ENCODE measurements at regions not wholly inside any gene's neighbourhood (a gene's known extent, or its start where the extent isn't known, plus 50 kb on each side); places are given as distances from the start of the nearest gene placed in this dataset.

DNA sequence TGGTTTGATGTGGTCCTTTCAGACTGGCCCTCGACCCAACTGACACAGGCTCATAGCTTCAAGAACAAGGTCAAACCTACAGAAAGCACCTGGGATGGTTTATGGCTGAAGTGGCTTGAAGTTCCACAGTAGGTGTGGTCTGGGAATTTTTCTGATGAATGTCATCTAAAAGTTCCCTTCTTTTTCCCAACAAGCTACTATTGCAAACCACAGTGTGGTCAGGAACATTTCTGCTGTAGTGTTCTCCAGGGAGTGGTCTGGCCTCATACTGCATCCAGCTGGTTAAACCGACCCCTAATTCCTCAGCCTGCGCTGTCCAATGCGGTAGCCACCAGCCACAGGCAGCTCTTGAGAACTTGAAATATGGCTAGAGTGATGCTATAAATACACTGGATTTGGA lies 92.7 kb downstream of the FAM124B start:
- peaks cover 14 to 26% of the 10 kb centered on the region in 2 donors for H3K27me3 Mint-ChIP-seq
- ATAC-seq (replicated peaks in 1 of 4) (no peak), DNase-seq (no peak)
- no peaks in the 10 kb centered on the region for H3K36me3 Mint-ChIP-seq
- no peak overlapping the region for H3K27ac ChIP-seq (ENCODE audit: low read length)
- no peak overlapping the region for H3K4me3 ChIP-seq (ENCODE audit: control insufficient read depth in 1 of 2, extremely low read depth in 1 of 2, low read length in 1 of 2)
- H3K4me3 Mint-ChIP-seq = no peak overlapping the region
- H3K36me3 ChIP-seq (ENCODE audit: control insufficient read depth in 2 of 2, extremely low read depth in 1 of 2, insufficient read depth in 1 of 2, low read length in 1 of 2) = no peaks in the 10 kb centered on the region
- no peaks in the 10 kb centered on the region for H3K9me3 Mint-ChIP-seq
- no peaks in the 10 kb centered on the region for H3K4me1 ChIP-seq (ENCODE audit: control insufficient read depth in 1 of 2, extremely low read depth in 1 of 2, insufficient read depth in 2 of 2, low read length in 2 of 2)
- ChIA-PET CTCF (interaction anchor here in 1 of 2 donors (0.7 kb wide), 1 partner anchor 316 kb away, joined by 4 read pairs; no protein-coding TSS in a partner anchor), POLR2A (no interaction called here)
- no peaks in the 10 kb centered on the region for H3K4me1 Mint-ChIP-seq
- no peak overlapping the region for H3K27ac Mint-ChIP-seq
- 92% methylated on average over 2 of the region's 4 CpGs for WGBS (ENCODE audit: insufficient coverage)
- peaks cover 2 to 15% of the 10 kb centered on the region in 2 experiments for H3K27me3 ChIP-seq (replicated peaks in 1 of 2; ENCODE audit: control insufficient read depth in 2 of 2, extremely low read depth in 1 of 2, insufficient read depth in 2 of 2, low read length in 1 of 2)
- no peaks in the 10 kb centered on the region for H3K9me3 ChIP-seq

DNA sequence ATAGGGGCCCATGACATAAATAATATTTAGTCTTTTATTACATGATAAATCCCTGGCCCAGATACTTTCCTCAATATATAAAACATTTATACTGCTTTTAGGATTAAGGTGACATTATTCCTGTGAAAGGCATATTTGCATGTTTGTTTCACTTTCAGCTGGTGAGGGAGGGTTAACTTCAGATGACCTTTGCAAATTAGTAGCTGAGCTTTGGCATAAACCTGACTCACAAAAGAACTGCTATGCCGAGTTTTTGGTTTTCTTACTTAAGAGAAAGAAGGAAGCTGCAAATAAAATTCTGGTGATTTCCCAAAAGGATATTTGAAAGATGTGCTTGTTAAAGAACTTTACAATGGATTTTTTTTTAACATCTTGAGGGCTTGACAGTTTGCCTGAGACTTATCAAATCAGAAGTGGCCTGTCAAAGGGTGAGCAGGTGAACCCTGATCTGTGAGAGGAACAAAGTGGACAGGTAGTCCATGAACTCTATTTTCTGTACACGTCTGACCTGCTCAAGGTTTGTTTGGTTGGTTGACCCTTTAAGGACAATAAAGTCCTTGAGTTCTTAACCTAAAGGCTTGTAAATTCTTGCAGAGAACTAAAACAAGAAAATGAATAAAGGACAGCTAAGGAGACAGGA lies 93.5 kb downstream of the FAM124B start:
- Mint-ChIP-seq H3K27me3 (peaks cover 12 to 26% of the 10 kb centered on the region in 2 donors), H3K4me3 (no peak overlapping the region), H3K4me1 (no peaks in the 10 kb centered on the region), H3K27ac (no peak overlapping the region), H3K9me3 (no peaks in the 10 kb centered on the region), H3K36me3 (no peaks in the 10 kb centered on the region)
- DNase-seq (no peak), ATAC-seq (replicated peaks in 1 of 4) (no peak)
- ChIA-PET POLR2A (no interaction called here), CTCF (no interaction called here)
- Histone ChIP-seq H3K9me3 (no peaks in the 10 kb centered on the region), H3K27me3 (replicated peaks in 1 of 2; ENCODE audit: control insufficient read depth in 2 of 2, extremely low read depth in 1 of 2, insufficient read depth in 2 of 2, low read length in 1 of 2) (peaks cover 0 to 15% of the 10 kb centered on the region in 2 experiments), H3K4me1 (ENCODE audit: control insufficient read depth in 1 of 2, extremely low read depth in 1 of 2, insufficient read depth in 2 of 2, low read length in 2 of 2) (no peaks in the 10 kb centered on the region), H3K36me3 (ENCODE audit: control insufficient read depth in 2 of 2, extremely low read depth in 1 of 2, insufficient read depth in 1 of 2, low read length in 1 of 2) (no peaks in the 10 kb centered on the region), H3K4me3 (ENCODE audit: control insufficient read depth in 1 of 2, extremely low read depth in 1 of 2, low read length in 1 of 2) (no peak overlapping the region), H3K27ac (ENCODE audit: low read length) (no peak overlapping the region)
- WGBS (ENCODE audit: insufficient coverage) = 48% methylated on average over 2 of the region's 2 CpGs

DNA sequence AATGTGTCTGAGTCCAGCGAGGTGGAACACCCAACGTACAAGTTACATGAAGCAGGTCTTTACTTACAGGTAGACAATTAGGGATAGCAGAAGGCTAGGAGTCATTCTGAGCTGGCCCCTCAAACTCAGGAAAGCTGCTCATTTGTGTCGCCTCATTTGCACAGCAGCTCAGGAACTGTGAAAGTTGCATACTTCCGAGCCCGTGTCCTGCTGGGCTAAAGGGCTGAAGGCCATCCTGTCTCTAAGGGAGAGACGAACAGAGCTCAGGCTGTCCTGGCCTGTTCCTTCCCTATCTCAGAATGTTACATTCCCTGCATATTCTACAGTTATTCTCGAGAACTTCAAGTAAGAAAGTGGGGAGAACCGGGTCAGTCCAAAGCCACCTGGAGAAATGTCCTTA lies 99.0 kb downstream of the FAM124B start:
- whole genome bisulfite sequencing (ENCODE audit: insufficient coverage) = 94% methylated on average over 6 of the region's 8 CpGs
- CTCF ChIA-PET = no interaction called here
- ATAC-seq (replicated peaks in 1 of 4) (no peak), DNase-seq (no peak)
- no peak overlapping the region for H3K4me3 Mint-ChIP-seq
- POLR2A ChIA-PET = no interaction called here
- H3K27ac Mint-ChIP-seq = no peak overlapping the region
- no peaks in the 10 kb centered on the region for H3K9me3 Mint-ChIP-seq
- peaks cover 5 to 8% of the 10 kb centered on the region in 2 donors for H3K27me3 Mint-ChIP-seq
- Histone ChIP-seq H3K9me3 (no peaks in the 10 kb centered on the region), H3K4me3 (ENCODE audit: control insufficient read depth in 1 of 2, extremely low read depth in 1 of 2, low read length in 1 of 2) (no peak overlapping the region), H3K4me1 (ENCODE audit: control insufficient read depth in 1 of 2, extremely low read depth in 1 of 2, insufficient read depth in 2 of 2, low read length in 2 of 2) (no peaks in the 10 kb centered on the region), H3K27me3 (replicated peaks in 1 of 2; ENCODE audit: control insufficient read depth in 2 of 2, extremely low read depth in 1 of 2, insufficient read depth in 2 of 2, low read length in 1 of 2) (peaks cover 0 to 8% of the 10 kb centered on the region in 2 experiments), H3K36me3 (ENCODE audit: control insufficient read depth in 2 of 2, extremely low read depth in 1 of 2, insufficient read depth in 1 of 2, low read length in 1 of 2) (no peaks in the 10 kb centered on the region), H3K27ac (ENCODE audit: low read length) (no peak overlapping the region)
- no peaks in the 10 kb centered on the region for H3K4me1 Mint-ChIP-seq
- H3K36me3 Mint-ChIP-seq = no peaks in the 10 kb centered on the region

DNA sequence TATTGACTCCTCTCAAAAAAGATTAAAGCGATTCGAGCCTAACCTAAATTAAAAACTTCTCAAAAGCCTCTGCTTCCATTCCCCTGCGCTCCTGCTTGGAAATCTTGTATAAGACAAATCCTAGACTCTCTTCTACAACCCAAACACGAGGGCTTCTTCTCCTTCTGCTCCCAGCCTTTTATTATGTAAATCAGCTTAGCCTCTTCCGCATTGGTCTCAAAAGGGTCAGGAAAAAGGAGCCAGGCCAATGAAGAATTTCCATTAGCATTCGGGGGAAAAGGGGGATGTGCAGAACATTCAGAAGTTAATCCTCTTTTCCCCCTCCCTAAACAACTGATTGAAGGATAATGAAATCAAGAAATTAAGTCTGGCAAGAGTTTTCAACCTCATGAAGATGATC lies 107.9 kb downstream of the FAM124B start:
- Histone ChIP-seq H3K36me3 (ENCODE audit: control insufficient read depth in 2 of 2, extremely low read depth in 1 of 2, insufficient read depth in 1 of 2, low read length in 1 of 2) (no peaks in the 10 kb centered on the region), H3K27ac (ENCODE audit: low read length) (no peak overlapping the region), H3K4me1 (ENCODE audit: control insufficient read depth in 1 of 2, extremely low read depth in 1 of 2, insufficient read depth in 2 of 2, low read length in 2 of 2) (no peaks in the 10 kb centered on the region), H3K9me3 (no peaks in the 10 kb centered on the region), H3K27me3 (replicated peaks in 1 of 2; ENCODE audit: control insufficient read depth in 2 of 2, extremely low read depth in 1 of 2, insufficient read depth in 2 of 2, low read length in 1 of 2) (peaks cover 2 to 7% of the 10 kb centered on the region in 2 experiments), H3K4me3 (ENCODE audit: control insufficient read depth in 1 of 2, extremely low read depth in 1 of 2, low read length in 1 of 2) (no peak overlapping the region)
- H3K4me3 Mint-ChIP-seq = no peak overlapping the region
- CTCF ChIA-PET = interaction anchor here in 1 of 2 donors (1.1 kb wide), 1 partner anchor 324 kb away, joined by 3 read pairs; no protein-coding TSS in a partner anchor
- no peak overlapping the region for H3K27ac Mint-ChIP-seq
- no peaks in the 10 kb centered on the region for H3K36me3 Mint-ChIP-seq
- H3K4me1 Mint-ChIP-seq = no peaks in the 10 kb centered on the region
- ATAC-seq (replicated peaks in 1 of 4) = no peak
- H3K27me3 Mint-ChIP-seq = peaks cover 46 to 47% of the 10 kb centered on the region in 2 donors
- WGBS (ENCODE audit: insufficient coverage) = 71% methylated on average over 4 of the region's 6 CpGs
- POLR2A ChIA-PET = no interaction called here
- H3K9me3 Mint-ChIP-seq = peaks cover 0 to 9% (median 3%) of the 10 kb centered on the region in 3 donors
- no peak for DNase-seq

DNA sequence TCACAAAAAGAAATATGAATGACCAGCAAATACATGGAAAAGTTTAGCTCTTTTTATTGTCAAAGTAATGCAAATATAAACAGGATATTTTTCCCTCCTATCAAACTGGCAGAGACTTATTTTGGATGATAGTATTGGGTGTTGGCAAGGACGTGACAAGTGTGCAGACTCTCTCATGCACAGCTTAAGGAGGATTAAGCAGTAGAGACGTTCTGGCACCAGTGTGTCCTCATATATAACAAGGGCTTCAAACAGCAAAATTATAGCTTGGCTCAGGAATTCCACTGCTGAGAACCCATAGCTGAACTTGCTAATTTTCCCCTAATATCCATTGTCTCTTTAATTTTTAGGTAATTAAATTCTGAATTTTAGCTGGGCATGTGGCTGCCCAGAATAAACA lies 114.4 kb downstream of the FAM124B start:
- no peak overlapping the region for H3K4me3 Mint-ChIP-seq
- no peak overlapping the region for H3K27ac Mint-ChIP-seq
- no peaks in the 10 kb centered on the region for H3K36me3 Mint-ChIP-seq
- no peaks in the 10 kb centered on the region for H3K36me3 ChIP-seq (ENCODE audit: control insufficient read depth in 2 of 2, extremely low read depth in 1 of 2, insufficient read depth in 1 of 2, low read length in 1 of 2)
- WGBS (ENCODE audit: insufficient coverage) = 100% methylated on average over 1 of the region's 2 CpGs
- no peak for ATAC-seq (replicated peaks in 1 of 4)
- no peak for DNase-seq
- POLR2A ChIA-PET = no interaction called here
- peaks cover 2 to 12% of the 10 kb centered on the region in 2 experiments for H3K27me3 ChIP-seq (replicated peaks in 1 of 2; ENCODE audit: control insufficient read depth in 2 of 2, extremely low read depth in 1 of 2, insufficient read depth in 2 of 2, low read length in 1 of 2)
- H3K9me3 Mint-ChIP-seq = no peaks in the 10 kb centered on the region
- CTCF ChIA-PET = interaction anchor here (1.1 to 6.9 kb wide), 7 partner anchors 292 to 321 kb away, joined by 3 to 121 read pairs (median 14); no protein-coding TSS in a partner anchor
- H3K4me1 Mint-ChIP-seq = no peaks in the 10 kb centered on the region
- H3K4me3 ChIP-seq (ENCODE audit: control insufficient read depth in 1 of 2, extremely low read depth in 1 of 2, low read length in 1 of 2) = no peak overlapping the region
- H3K27me3 Mint-ChIP-seq = peaks cover 29 to 53% of the 10 kb centered on the region in 2 donors
- H3K9me3 ChIP-seq = no peaks in the 10 kb centered on the region
- H3K27ac ChIP-seq (ENCODE audit: low read length) = no peak overlapping the region
- no peaks in the 10 kb centered on the region for H3K4me1 ChIP-seq (ENCODE audit: control insufficient read depth in 1 of 2, extremely low read depth in 1 of 2, insufficient read depth in 2 of 2, low read length in 2 of 2)

DNA sequence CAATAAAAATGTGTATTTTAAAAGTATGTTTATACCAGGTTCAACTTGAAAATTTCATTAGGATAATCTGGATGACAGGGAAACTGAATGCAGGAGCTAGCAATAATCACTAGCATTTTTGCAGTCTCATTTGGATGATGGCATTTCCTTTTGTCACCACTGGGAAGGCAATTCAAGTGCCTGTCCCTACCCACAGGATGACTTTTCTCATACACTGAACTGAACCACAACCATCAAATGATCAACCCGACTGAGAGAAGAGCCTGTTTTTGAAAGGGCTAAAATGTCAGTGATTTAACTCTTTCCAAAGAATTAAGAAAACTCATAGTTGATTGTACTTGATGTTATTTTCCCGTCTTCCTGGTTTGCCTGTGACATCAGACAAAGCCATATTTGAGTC lies 115.0 kb downstream of the FAM124B start:
- H3K4me3 Mint-ChIP-seq = no peak overlapping the region
- ChIA-PET POLR2A (no interaction called here), CTCF (interaction anchor here (1.1 to 6.9 kb wide), 8 partner anchors 292 to 321 kb away, joined by 3 to 121 read pairs (median 9); no protein-coding TSS in a partner anchor)
- H3K9me3 Mint-ChIP-seq = no peaks in the 10 kb centered on the region
- H3K36me3 Mint-ChIP-seq = no peaks in the 10 kb centered on the region
- DNase-seq (no peak), ATAC-seq (replicated peaks in 1 of 4) (no peak)
- Histone ChIP-seq H3K27me3 (replicated peaks in 1 of 2; ENCODE audit: control insufficient read depth in 2 of 2, extremely low read depth in 1 of 2, insufficient read depth in 2 of 2, low read length in 1 of 2) (peaks cover 0 to 12% of the 10 kb centered on the region in 2 experiments), H3K4me1 (ENCODE audit: control insufficient read depth in 1 of 2, extremely low read depth in 1 of 2, insufficient read depth in 2 of 2, low read length in 2 of 2) (no peaks in the 10 kb centered on the region), H3K36me3 (ENCODE audit: control insufficient read depth in 2 of 2, extremely low read depth in 1 of 2, insufficient read depth in 1 of 2, low read length in 1 of 2) (no peaks in the 10 kb centered on the region), H3K4me3 (ENCODE audit: control insufficient read depth in 1 of 2, extremely low read depth in 1 of 2, low read length in 1 of 2) (no peak overlapping the region), H3K27ac (ENCODE audit: low read length) (no peak overlapping the region), H3K9me3 (no peaks in the 10 kb centered on the region)
- H3K27me3 Mint-ChIP-seq = peaks cover 31 to 56% of the 10 kb centered on the region in 2 donors
- no peaks in the 10 kb centered on the region for H3K4me1 Mint-ChIP-seq
- WGBS (ENCODE audit: insufficient coverage) = no CpG with 5 or more reads among the region's 2 CpGs
- H3K27ac Mint-ChIP-seq = no peak overlapping the region

All from T-cell (primary cell).